ENCODE measurements at regions not wholly inside any gene's neighbourhood (a gene's known extent, or its start where the extent isn't known, plus 50 kb on each side); places are given as distances from the start of the nearest gene placed in this dataset.
"Not testable (repeated sequence)": the region's sequence is repeated elsewhere in the genome, so short reads cannot be mapped to it uniquely, and the experiment has no call there.

- FAIRE-seq (no peak), DNase-seq (ENCODE audit: low spot score in 2 of 2) (no peak)
Measured at GRCh38 chr19:27744926-27745768, 1467.8 kb downstream of the UQCRFS1 start.

- no peak for FAIRE-seq
- no peak for DNase-seq (ENCODE audit: low spot score in 2 of 2)
Measured at GRCh38 chr19:27742041-27742440, 1470.9 kb downstream of the UQCRFS1 start.

- FAIRE-seq (no peak), DNase-seq (ENCODE audit: low spot score in 2 of 2) (no peak)
Measured at GRCh38 chr19:27741236-27741635, 1471.7 kb downstream of the UQCRFS1 start.

- DNase-seq (ENCODE audit: low spot score in 2 of 2), result no peak
- no peak for FAIRE-seq
Measured at GRCh38 chr19:27740396-27740795, 1472.6 kb downstream of the UQCRFS1 start.

GRCh38 chr19:27738569-27739193 is 1474.3 kb downstream of the UQCRFS1 start:
- DNase-seq (ENCODE audit: low spot score in 2 of 2), result no peak
- FAIRE-seq, result no peak

- FAIRE-seq (no peak), DNase-seq (ENCODE audit: low spot score in 2 of 2) (no peak)
Measured at GRCh38 chr19:27736225-27736624, 1476.7 kb downstream of the UQCRFS1 start.

GRCh38 chr19:27735314-27735713 is 1477.6 kb downstream of the UQCRFS1 start:
- DNase-seq (ENCODE audit: low spot score in 2 of 2), result no peak
- FAIRE-seq, result no peak

GRCh38 chr19:27734496-27735220 is 1478.3 kb downstream of the UQCRFS1 start:
- FAIRE-seq, result no peak

GRCh38 chr19:27733551-27734266 is 1479.2 kb downstream of the UQCRFS1 start:
- FAIRE-seq (no peak), DNase-seq (ENCODE audit: low spot score in 2 of 2) (no peak)

More at GRCh38 chr19:27734496-27735220, 1478.3 kb downstream of the UQCRFS1 start:
- no peak for DNase-seq (ENCODE audit: low spot score in 2 of 2)

GRCh38 chr19:27729332-27729731 is 1483.6 kb downstream of the UQCRFS1 start:
- no peak for FAIRE-seq

GRCh38 chr19:27722625-27723024 is 1490.3 kb downstream of the UQCRFS1 start:
- DNase-seq (ENCODE audit: low spot score in 2 of 2) (no peak), FAIRE-seq (no peak)

More at GRCh38 chr19:27729332-27729731, 1483.6 kb downstream of the UQCRFS1 start:
- DNase-seq (ENCODE audit: low spot score in 2 of 2), result no peak

GRCh38 chr19:27720155-27720554 is 1492.8 kb downstream of the UQCRFS1 start:
- FAIRE-seq (no peak), DNase-seq (ENCODE audit: low spot score in 2 of 2) (no peak)

GRCh38 chr19:27719034-27719433 is 1493.9 kb downstream of the UQCRFS1 start:
- FAIRE-seq, result no peak

GRCh38 chr19:27718234-27718633 is 1494.7 kb downstream of the UQCRFS1 start:
- no peak for DNase-seq (ENCODE audit: low spot score in 2 of 2)
- no peak for FAIRE-seq

More at GRCh38 chr19:27719034-27719433, 1493.9 kb downstream of the UQCRFS1 start:
- no peak for DNase-seq (ENCODE audit: low spot score in 2 of 2)

GRCh38 chr19:27717825-27718224 is 1495.1 kb downstream of the UQCRFS1 start:
- FAIRE-seq, result no peak
- DNase-seq (ENCODE audit: low spot score in 2 of 2), result no peak

- no peak for FAIRE-seq
- DNase-seq (ENCODE audit: low spot score in 2 of 2), result no peak
Measured at GRCh38 chr19:27716922-27717321, 1496.0 kb downstream of the UQCRFS1 start.

- FAIRE-seq (no peak), DNase-seq (ENCODE audit: low spot score in 2 of 2) (no peak)
Measured at GRCh38 chr19:27714857-27715256, 1498.1 kb downstream of the UQCRFS1 start.

GRCh38 chr19:27709496-27709895 is 1503.5 kb downstream of the UQCRFS1 start:
- DNase-seq (ENCODE audit: low spot score in 2 of 2), result no peak
- no peak for FAIRE-seq

GRCh38 chr19:27708986-27709385 is 1504.0 kb downstream of the UQCRFS1 start:
- not testable (repeated sequence) for FAIRE-seq; DNase-seq (ENCODE audit: low spot score in 2 of 2)

- not testable (repeated sequence) for DNase-seq (ENCODE audit: low spot score in 2 of 2); FAIRE-seq
Measured at GRCh38 chr19:27707026-27707425, 1505.9 kb downstream of the UQCRFS1 start.

Data from frontal cortex (tissue), 3 donors.